Natural killer cell (primary cell): ENCODE measurements at regions not wholly inside any gene's neighbourhood (a gene's known extent, or its start where the extent isn't known, plus 50 kb on each side); places are given as distances from the start of the nearest gene placed in this dataset.
"Not testable (repeated sequence)": the region's sequence is repeated elsewhere in the genome, so short reads cannot be mapped to it uniquely, and the experiment has no call there.

Experiments used
- ATAC-seq, 3 donors: fragments of 150-1000 bp in 2 of 3; fragments of 200-7000 bp in 1 of 3; cut with Tn5 transposase; 1 replicate in 1 of 3; 2 replicates in 2 of 3; pipeline ENCODE4 v1.10.0; 2021; ENCODE audit warnings: mild to moderate bottlenecking in 2 of 3, moderate library complexity in 2 of 3
- DNase-seq, 2 donors: peaks; one replicate each; pipeline versions ENCODE4 v3.0.0 to v3.0.0-alpha.2; 2013 to 2021; ENCODE audit warnings: mixed read lengths in 1 of 2
- H3K27ac ChIP-seq: one replicate; pipeline ENCODE4 v1.5.1; 2013; ENCODE audit warnings: mild to moderate bottlenecking, low read length
- H3K27me3 ChIP-seq: one replicate; pipeline ENCODE4 v1.6.1; 2013; ENCODE audit warnings: low read length; ENCODE audit not compliant: control insufficient read depth, insufficient read depth
- H3K36me3 ChIP-seq: one replicate; pipeline ENCODE4 v1.6.1; 2013; ENCODE audit warnings: low read length; ENCODE audit not compliant: control insufficient read depth, insufficient read depth
- H3K4me1 ChIP-seq: one replicate; pipeline ENCODE4 v1.6.1; 2013; ENCODE audit warnings: low read length; ENCODE audit not compliant: control insufficient read depth, insufficient read depth
- H3K4me3 ChIP-seq: one replicate; pipeline ENCODE4 v1.5.1; 2013; ENCODE audit warnings: low read length
- H3K9me3 ChIP-seq: one replicate; pipeline ENCODE4 v1.6.1; 2013; ENCODE audit warnings: low read length; ENCODE audit not compliant: control insufficient read depth, insufficient read depth
- H3K27ac Mint-ChIP-seq, 2 donors: one replicate each; pipeline ENCODE4 v1.8.0; 2022; ENCODE audit warnings: mild to moderate bottlenecking in 2 of 2, mixed read lengths in 2 of 2, moderate library complexity in 1 of 2
- H3K27me3 Mint-ChIP-seq, 2 donors: one replicate each; pipeline ENCODE4 v1.8.0; 2022; ENCODE audit warnings: low read depth in 2 of 2, mixed read lengths in 2 of 2
- H3K36me3 Mint-ChIP-seq: one replicate; pipeline ENCODE4 v1.8.0; 2022; ENCODE audit warnings: mixed read lengths
- H3K4me1 Mint-ChIP-seq, 2 donors: one replicate each; pipeline ENCODE4 v1.8.0; 2022; ENCODE audit warnings: mixed read lengths in 2 of 2
- H3K4me3 Mint-ChIP-seq: one replicate; pipeline ENCODE4 v1.8.0; 2022; ENCODE audit warnings: mild to moderate bottlenecking, moderate library complexity, mixed read lengths
- H3K9me3 Mint-ChIP-seq, 2 donors: one replicate each; pipeline ENCODE4 v1.8.0; 2022; ENCODE audit warnings: mixed read lengths in 2 of 2
- CTCF ChIP-seq: fragments of 200-600 bp; IDR thresholded peaks from one replicate; pipeline ENCODE4 v1.8.0; 2022; ENCODE audit warnings: antibody characterized with exemption
- WGBS: methylation state at CpG from one replicate; pipeline ENCODE4 v1.1.7; 2013; ENCODE audit warnings: missing lambda C conversion rate; ENCODE audit not compliant: insufficient coverage; 5-methylcytosine and 5-hydroxymethylcytosine counted together
- intact Hi-C: fragments of 100-400 bp; cut with micrococcal nuclease; formaldehyde crosslinking; loops from one replicate; pipeline ENCODE4 v1.14.2; 2022

GRCh38 chr7:142647749-142648148 lies 101.5 kb upstream of the PRSS1 start:
- no peak for ATAC-seq
- H3K27ac Mint-ChIP-seq: no peak overlapping the region
- H3K4me3 Mint-ChIP-seq: no peak overlapping the region
- H3K27me3 ChIP-seq: peaks cover 12% of the 10 kb centered on the region
- no peak overlapping the region for H3K27ac ChIP-seq
- WGBS: 88% methylated on average over 1 of the region's 1 CpG
- no peak overlapping the region for H3K4me3 ChIP-seq
- H3K9me3 Mint-ChIP-seq: no peaks in the 10 kb centered on the region
- H3K4me1 Mint-ChIP-seq: peaks cover 9 to 10% of the 10 kb centered on the region in 2 donors
- peaks cover 6% of the 10 kb centered on the region for H3K4me1 ChIP-seq
- DNase-seq: no peak
- no peak for TF ChIP-seq CTCF
- no peaks in the 10 kb centered on the region for H3K9me3 ChIP-seq
- H3K36me3 Mint-ChIP-seq: no peaks in the 10 kb centered on the region
- peaks cover 23 to 38% of the 10 kb centered on the region in 2 donors for H3K27me3 Mint-ChIP-seq
- no peaks in the 10 kb centered on the region for H3K36me3 ChIP-seq
- intact Hi-C loops: no loop called here

- TF ChIP-seq CTCF: no peak
- Mint-ChIP-seq H3K4me1 (peaks cover 9 to 10% of the 10 kb centered on the region in 2 donors), H3K36me3 (no peaks in the 10 kb centered on the region), H3K27ac (no peak overlapping the region), H3K9me3 (no peaks in the 10 kb centered on the region), H3K27me3 (peaks cover 21 to 39% of the 10 kb centered on the region in 2 donors), H3K4me3 (no peak overlapping the region)
- Histone ChIP-seq H3K36me3 (no peaks in the 10 kb centered on the region), H3K27ac (no peak overlapping the region), H3K27me3 (peaks cover 12% of the 10 kb centered on the region), H3K4me3 (no peak overlapping the region), H3K9me3 (no peaks in the 10 kb centered on the region), H3K4me1 (peaks cover 6% of the 10 kb centered on the region)
- intact Hi-C loops: no loop called here
- peak in 1 of 3 donors; percentile 47 for ATAC-seq
- WGBS: 21% methylated on average over 6 of the region's 7 CpGs
- peak in 1 of 2 donors; percentile 18 for DNase-seq
These were observed 102.7 kb upstream of the PRSS1 start for GRCh38 chr7:142646386-142647140.

- Mint-ChIP-seq H3K27ac (no peak overlapping the region), H3K9me3 (no peaks in the 10 kb centered on the region), H3K27me3 (peaks cover 20 to 39% of the 10 kb centered on the region in 2 donors), H3K4me1 (peaks cover 9 to 10% of the 10 kb centered on the region in 2 donors), H3K4me3 (no peak overlapping the region), H3K36me3 (no peaks in the 10 kb centered on the region)
- no peak overlapping the region for H3K27ac ChIP-seq
- DNase-seq: peak in 1 of 2 donors; percentile 39
- no peaks in the 10 kb centered on the region for H3K9me3 ChIP-seq
- peaks cover 12% of the 10 kb centered on the region for H3K27me3 ChIP-seq
- no peaks in the 10 kb centered on the region for H3K36me3 ChIP-seq
- TF ChIP-seq CTCF: no peak
- H3K4me1 ChIP-seq: peaks cover 6% of the 10 kb centered on the region
- no peak for ATAC-seq
- WGBS: 23% methylated on average over 5 of the region's 5 CpGs
- intact Hi-C loops: no loop called here
- no peak overlapping the region for H3K4me3 ChIP-seq
These were observed 103.5 kb upstream of the PRSS1 start for GRCh38 chr7:142645777-142646176.

GRCh38 chr7:142642316-142642715 lies 107.0 kb upstream of the PRSS1 start:
- no peaks in the 10 kb centered on the region for H3K9me3 ChIP-seq
- no peak overlapping the region for H3K27ac Mint-ChIP-seq

GRCh38 chr7:142641252-142641651 lies 108.0 kb upstream of the PRSS1 start:
- H3K27ac ChIP-seq, H3K27me3 ChIP-seq, H3K9me3 Mint-ChIP-seq, ATAC-seq, H3K9me3 ChIP-seq, H3K36me3 ChIP-seq, intact Hi-C loops, H3K4me3 Mint-ChIP-seq, DNase-seq, H3K4me1 ChIP-seq, H3K4me3 ChIP-seq, H3K27ac Mint-ChIP-seq, H3K36me3 Mint-ChIP-seq: not testable (repeated sequence)
- Mint-ChIP-seq H3K27me3 (peaks cover 16 to 24% of the 10 kb centered on the region in 2 donors), H3K4me1 (peaks cover 14 to 16% of the 10 kb centered on the region in 2 donors)
- 81% methylated on average over 2 of the region's 4 CpGs for WGBS

More at GRCh38 chr7:142642316-142642715, 107.0 kb upstream of the PRSS1 start:
- intact Hi-C loops: no loop called here
- Histone ChIP-seq H3K27me3 (peaks cover 6% of the 10 kb centered on the region), H3K36me3 (no peaks in the 10 kb centered on the region), H3K4me3 (no peak overlapping the region), H3K27ac (no peak overlapping the region), H3K4me1 (peaks cover 6% of the 10 kb centered on the region)
- no peak for TF ChIP-seq CTCF
- no peak overlapping the region for H3K4me3 Mint-ChIP-seq
- peaks cover 16 to 26% of the 10 kb centered on the region in 2 donors for H3K27me3 Mint-ChIP-seq
- no peak for DNase-seq
- no peaks in the 10 kb centered on the region for H3K36me3 Mint-ChIP-seq
- H3K4me1 Mint-ChIP-seq: peaks cover 12 to 13% of the 10 kb centered on the region in 2 donors
- no peak for ATAC-seq
- no peaks in the 10 kb centered on the region for H3K9me3 Mint-ChIP-seq
